ENCODE measurements at regions not wholly inside any gene's neighbourhood (a gene's known extent, or its start where the extent isn't known, plus 50 kb on each side); places are given as distances from the start of the nearest gene placed in this dataset.
A peak's percentile ranks its signal among the peaks of the same experiment; 100 is the strongest.

- H3K36me3 ChIP-seq = no peaks in the 10 kb centered on the region
- no peak for DNase-seq
- intact Hi-C loops (cut with DNase I; ENCODE audit: low total_unique reads) = no loop called here
Measured at GRCh38 chr5:122704247-122705036, 70.4 kb upstream of the SNX2 start.

GRCh38 chr5:122705851-122706250 lies 69.0 kb upstream of the SNX2 start:
- 83 to 100% methylated on average over 1 of the region's 1 CpG for WGBS, 2 donors (ENCODE audit: low coverage in 1 of 2)
- intact Hi-C loops (cut with DNase I; ENCODE audit: low total_unique reads) = no loop called here
- Histone ChIP-seq H3K27ac (no peak overlapping the region), H3K4me1 (no peaks in the 10 kb centered on the region), H3K36me3 (no peaks in the 10 kb centered on the region), H3K27me3 (no peaks in the 10 kb centered on the region), H3K4me3 (no peak overlapping the region), H3K9me3 (no peaks in the 10 kb centered on the region)
- in situ Hi-C loops (cut with MboI; ENCODE audit: low pct_ligation_motif_present in 1 of 4, low pct_unique_long_range_greater_than_20kb in 1 of 4, low sequenced_read_pairs in 3 of 4) = no loop called here
- no peak for TF ChIP-seq EP300 (IDR thresholded peaks at IDR 0.05; ENCODE audit: low read depth)
- no peak for TF ChIP-seq POLR2A (IDR thresholded peaks at IDR 0.05)
- no peak for TF ChIP-seq POLR2AphosphoS5 (IDR thresholded peaks at IDR 0.05)
- no peak for TF ChIP-seq CTCF (IDR thresholded peaks at IDR 0.05)
- no peak for DNase-seq

More at GRCh38 chr5:122704247-122705036, 70.4 kb upstream of the SNX2 start:
- in situ Hi-C loops (cut with MboI; ENCODE audit: low pct_ligation_motif_present in 1 of 4, low pct_unique_long_range_greater_than_20kb in 1 of 4, low sequenced_read_pairs in 3 of 4) = no loop called here
- Histone ChIP-seq H3K9me3 (no peaks in the 10 kb centered on the region), H3K4me3 (no peak overlapping the region), H3K27ac (no peak overlapping the region), H3K4me1 (no peaks in the 10 kb centered on the region), H3K27me3 (no peaks in the 10 kb centered on the region)
- WGBS, 2 donors (ENCODE audit: low coverage in 1 of 2) = 71 to 79% methylated on average over 4 of the region's 4 CpGs
- peak; percentile 41 to 61 (median 56) for TF ChIP-seq CTCF (IDR thresholded peaks at IDR 0.05)
- no peak for TF ChIP-seq POLR2AphosphoS5 (IDR thresholded peaks at IDR 0.05)

GRCh38 chr5:122707796-122708195 lies 67.1 kb upstream of the SNX2 start:
- intact Hi-C loops (cut with DNase I; ENCODE audit: low total_unique reads) (no loop called here), in situ Hi-C loops (cut with MboI; ENCODE audit: low pct_ligation_motif_present in 1 of 4, low pct_unique_long_range_greater_than_20kb in 1 of 4, low sequenced_read_pairs in 3 of 4) (no loop called here)
- TF ChIP-seq POLR2AphosphoS5 (IDR thresholded peaks at IDR 0.05) = no peak
- TF ChIP-seq EP300 (IDR thresholded peaks at IDR 0.05; ENCODE audit: low read depth) = no peak
- no peak for TF ChIP-seq POLR2A (IDR thresholded peaks at IDR 0.05)
- no peak for TF ChIP-seq CTCF (IDR thresholded peaks at IDR 0.05)
- H3K27ac ChIP-seq = no peak overlapping the region
- H3K27me3 ChIP-seq = no peaks in the 10 kb centered on the region
- no peak for DNase-seq
- H3K4me1 ChIP-seq = no peaks in the 10 kb centered on the region
- no peaks in the 10 kb centered on the region for H3K36me3 ChIP-seq
- no peaks in the 10 kb centered on the region for H3K9me3 ChIP-seq
- no peak overlapping the region for H3K4me3 ChIP-seq

GRCh38 chr5:122713041-122713440 lies 61.8 kb upstream of the SNX2 start:
- 61 to 62% methylated on average over 3 of the region's 3 CpGs for WGBS, 2 donors (ENCODE audit: low coverage in 1 of 2)
- Histone ChIP-seq H3K27me3 (no peaks in the 10 kb centered on the region), H3K36me3 (no peaks in the 10 kb centered on the region), H3K4me1 (no peaks in the 10 kb centered on the region), H3K9me3 (no peaks in the 10 kb centered on the region), H3K4me3 (no peak overlapping the region), H3K27ac (no peak overlapping the region)
- TF ChIP-seq CTCF (IDR thresholded peaks at IDR 0.05) = no peak
- in situ Hi-C loops (cut with MboI; ENCODE audit: low pct_ligation_motif_present in 1 of 4, low pct_unique_long_range_greater_than_20kb in 1 of 4, low sequenced_read_pairs in 3 of 4) = no loop called here
- intact Hi-C loops (cut with DNase I; ENCODE audit: low total_unique reads) = no loop called here
- DNase-seq = no peak

All from transverse colon (tissue), 4 donors.